ENCODE measurements at regions not wholly inside any gene's neighbourhood (a gene's known extent, or its start where the extent isn't known, plus 50 kb on each side); places are given as distances from the start of the nearest gene placed in this dataset.

DNA sequence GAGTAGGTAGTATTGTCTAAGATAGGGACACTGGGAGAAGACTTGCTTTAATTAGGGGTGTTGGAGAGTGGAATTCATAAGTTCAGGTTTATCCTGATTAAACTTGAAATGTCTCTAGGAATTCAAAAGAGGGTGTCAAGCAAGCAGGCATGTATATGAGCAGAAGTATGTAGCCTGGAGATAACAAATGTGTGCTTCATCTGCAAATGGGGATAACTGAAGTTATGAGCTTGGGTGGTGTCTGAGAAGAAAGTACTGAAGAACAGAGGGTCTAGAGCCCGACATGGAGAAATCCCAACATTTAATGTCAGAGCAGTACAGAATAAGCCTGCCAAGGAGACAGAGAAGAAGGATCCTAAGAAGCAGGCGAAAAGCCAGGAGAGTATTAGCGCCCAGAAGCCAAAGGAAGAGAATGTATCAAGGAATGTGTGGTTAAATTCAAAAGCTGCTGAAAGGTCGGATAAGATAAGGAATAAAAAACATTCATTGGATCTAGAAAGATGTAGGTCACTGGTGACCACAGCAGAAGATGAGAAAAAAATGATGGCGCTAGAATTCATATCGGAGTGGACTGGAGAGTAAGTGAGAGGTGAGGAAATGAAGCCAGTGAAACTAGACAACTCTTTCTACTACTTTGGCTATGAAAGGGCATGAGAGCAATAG is 401.5 kb upstream of the PIK3R1 start:
- TF ChIP-seq CTCF (IDR thresholded peaks at IDR 0.05) (no peak), POLR2A (IDR thresholded peaks at IDR 0.05) (no peak)

All from tibial nerve (tissue), 3 donors.